Fibroblast of the conjunctiva (primary cell): ENCODE measurements at regions not wholly inside any gene's neighbourhood (a gene's known extent, or its start where the extent isn't known, plus 50 kb on each side); places are given as distances from the start of the nearest gene placed in this dataset.

ENCODE experiments used
- DNase-seq: peaks from one replicate; pipeline ENCODE4 v3.0.0-alpha.2; 2010; ENCODE audit warnings: low read depth

- DNase-seq = no peak
Observed at GRCh38 chr11:28619846-28620540, 511.8 kb downstream of the METTL15 start.

- peak; percentile 13 for DNase-seq
Observed at GRCh38 chr11:28618416-28618815, 510.2 kb downstream of the METTL15 start.

GRCh38 chr11:28616160-28616965 lies 508.2 kb downstream of the METTL15 start:
- no peak for DNase-seq

GRCh38 chr11:28615542-28615941 lies 507.4 kb downstream of the METTL15 start:
- peak; percentile 28 for DNase-seq

- no peak for DNase-seq
Observed at GRCh38 chr11:28606930-28607329, 498.7 kb downstream of the METTL15 start.

GRCh38 chr11:28599656-28600055 lies 491.5 kb downstream of the METTL15 start:
- no peak for DNase-seq

GRCh38 chr11:28598531-28598930 lies 490.3 kb downstream of the METTL15 start:
- DNase-seq = no peak

- no peak for DNase-seq
Observed at GRCh38 chr11:28596816-28597215, 488.6 kb downstream of the METTL15 start.

GRCh38 chr11:28592141-28592540 lies 484.0 kb downstream of the METTL15 start:
- DNase-seq = no peak

GRCh38 chr11:28584992-28585391 lies 476.8 kb downstream of the METTL15 start:
- DNase-seq = no peak

- no peak for DNase-seq
Observed at GRCh38 chr11:28582506-28582905, 474.3 kb downstream of the METTL15 start.

GRCh38 chr11:28581286-28582242 lies 473.4 kb downstream of the METTL15 start:
- DNase-seq = no peak

- DNase-seq = no peak
Observed at GRCh38 chr11:28571371-28571770, 463.2 kb downstream of the METTL15 start.

GRCh38 chr11:28569106-28569505 lies 460.9 kb downstream of the METTL15 start:
- no peak for DNase-seq

GRCh38 chr11:28566339-28567089 lies 458.3 kb downstream of the METTL15 start:
- peak; percentile 72 for DNase-seq

- DNase-seq = no peak
Observed at GRCh38 chr11:28559492-28559891, 451.3 kb downstream of the METTL15 start.

GRCh38 chr11:28547321-28547741 lies 439.1 kb downstream of the METTL15 start:
- DNase-seq = no peak

- DNase-seq = no peak
Observed at GRCh38 chr11:28545536-28545935, 437.3 kb downstream of the METTL15 start.

- no peak for DNase-seq
Observed at GRCh38 chr11:28542561-28542960, 434.4 kb downstream of the METTL15 start.

- DNase-seq = no peak
Observed at GRCh38 chr11:28539239-28540030, 431.2 kb downstream of the METTL15 start.

- no peak for DNase-seq
Observed at GRCh38 chr11:28537822-28538221, 429.6 kb downstream of the METTL15 start.
